H9 (cell line): ENCODE measurements at regions not wholly inside any gene's neighbourhood (a gene's known extent, or its start where the extent isn't known, plus 50 kb on each side); places are given as distances from the start of the nearest gene placed in this dataset.

Experiments
- DNase-seq: peaks from one replicate; pipeline ENCODE4 v3.0.0-alpha.2; 2017
- H2AFZ ChIP-seq: one replicate; pipeline ENCODE4 v1.6.1; 2013; ENCODE audit warnings: mild to moderate bottlenecking, low read length, control low read depth, moderate library complexity
- H2AK5ac ChIP-seq: 2 replicates; pipeline ENCODE4 v1.6.1; 2013; ENCODE audit warnings: low read length, control low read depth, mixed read lengths; ENCODE audit not compliant: insufficient read length
- H2BK120ac ChIP-seq: one replicate; pipeline ENCODE4 v1.6.1; 2013; ENCODE audit warnings: low read depth, mild to moderate bottlenecking, low read length, control low read depth, inconsistent platforms; ENCODE audit not compliant: poor library complexity, severe bottlenecking
- H2BK12ac ChIP-seq: 2 replicates; pipeline ENCODE4 v1.6.1; 2013; ENCODE audit warnings: low read length, control low read depth, mixed read lengths, low read depth; ENCODE audit not compliant: insufficient read length
- H2BK15ac ChIP-seq: 2 replicates; pipeline ENCODE4 v1.6.1; 2013; ENCODE audit warnings: low read depth, low read length, control low read depth
- H2BK20ac ChIP-seq: one replicate; pipeline ENCODE4 v1.6.1; 2013; ENCODE audit warnings: low read depth, mild to moderate bottlenecking, low read length, control low read depth, inconsistent platforms; ENCODE audit not compliant: poor library complexity, severe bottlenecking
- H2BK5ac ChIP-seq: 2 replicates; pipeline ENCODE4 v1.6.1; 2013; ENCODE audit warnings: low read length, control low read depth, mixed read lengths; ENCODE audit not compliant: insufficient read length
- H3K14ac ChIP-seq: 2 replicates; pipeline ENCODE4 v1.6.1; 2013; ENCODE audit warnings: low read length, control low read depth; ENCODE audit not compliant: insufficient read depth
- H3K18ac ChIP-seq: 2 replicates; pipeline ENCODE4 v1.6.1; 2013; ENCODE audit warnings: low read depth, mild to moderate bottlenecking, mixed read lengths, low read length, control low read depth; ENCODE audit not compliant: insufficient read length
- H3K23ac ChIP-seq: 2 replicates; pipeline ENCODE4 v1.6.1; 2013; ENCODE audit warnings: low read length, control low read depth, mixed read lengths, low read depth; ENCODE audit not compliant: insufficient read length
- H3K23me2 ChIP-seq: 2 replicates; pipeline ENCODE4 v1.6.1; 2013; ENCODE audit warnings: low read depth, mild to moderate bottlenecking, mixed read lengths, low read length, control low read depth; ENCODE audit not compliant: insufficient read length, poor library complexity, severe bottlenecking
- H3K27ac ChIP-seq: 2 replicates; pipeline ENCODE4 v1.5.1; 2013; ENCODE audit warnings: low read length, control low read depth, mixed read lengths, low read depth; ENCODE audit not compliant: insufficient read length
- H3K27me3 ChIP-seq: 2 replicates; pipeline ENCODE4 v1.6.1; 2013; ENCODE audit warnings: low read length, control low read depth, inconsistent platforms; ENCODE audit not compliant: insufficient read depth
- H3K4ac ChIP-seq: 2 replicates; pipeline ENCODE4 v1.6.1; 2013; ENCODE audit warnings: low read depth, mild to moderate bottlenecking, control low read depth, inconsistent platforms, low read length, moderate library complexity
- H3K4me1 ChIP-seq: 2 replicates; pipeline ENCODE4 v1.6.1; 2013; ENCODE audit warnings: low read length, control low read depth, inconsistent platforms; ENCODE audit not compliant: insufficient read depth
- H3K4me2 ChIP-seq: 2 replicates; pipeline ENCODE4 v1.6.1; 2013; ENCODE audit warnings: low read length, control low read depth, mixed read lengths; ENCODE audit not compliant: insufficient read length, insufficient read depth
- H3K56ac ChIP-seq: 2 replicates; pipeline ENCODE4 v1.6.1; 2013; ENCODE audit warnings: low read depth, mild to moderate bottlenecking, mixed read lengths, low read length, control low read depth; ENCODE audit not compliant: insufficient read length
- H3K79me1 ChIP-seq: 2 replicates; pipeline ENCODE4 v1.6.1; 2013; ENCODE audit warnings: low read depth, mild to moderate bottlenecking, moderate library complexity, low read length, control low read depth, inconsistent platforms; ENCODE audit not compliant: insufficient read depth, poor library complexity, severe bottlenecking
- H3K79me2 ChIP-seq: 2 replicates; pipeline ENCODE4 v1.6.1; 2013; ENCODE audit warnings: low read length, control low read depth, inconsistent platforms; ENCODE audit not compliant: insufficient read depth
- H3K9ac ChIP-seq: 2 replicates; pipeline ENCODE4 v1.6.1; 2013; ENCODE audit warnings: low read length, control low read depth, mixed read lengths; ENCODE audit not compliant: insufficient read length; ENCODE audit errors: extremely low read depth
- H3K9me3 ChIP-seq: one replicate; pipeline ENCODE4 v1.6.1; 2013; ENCODE audit warnings: low read depth, low read length, inconsistent platforms; ENCODE audit not compliant: control insufficient read depth
- H3T11ph ChIP-seq: one replicate; pipeline ENCODE4 v1.6.1; 2013; ENCODE audit warnings: mild to moderate bottlenecking, low read length, control low read depth, inconsistent platforms
- H4K20me1 ChIP-seq: one replicate; pipeline ENCODE4 v1.6.1; 2013; ENCODE audit not compliant: control insufficient read depth, insufficient read length, insufficient read depth
- H4K5ac ChIP-seq: 2 replicates; pipeline ENCODE4 v1.6.1; 2013; ENCODE audit warnings: low read depth, mild to moderate bottlenecking, mixed read lengths, low read length, control low read depth; ENCODE audit not compliant: insufficient read length
- H4K8ac ChIP-seq: replicated peaks from 2 replicates; pipeline ENCODE4 v1.6.1; 2013; ENCODE audit warnings: low read length, control low read depth, mixed read lengths, low read depth; ENCODE audit not compliant: insufficient read length
- H4K91ac ChIP-seq: 2 replicates; pipeline ENCODE4 v1.6.1; 2013; ENCODE audit warnings: low read depth, mild to moderate bottlenecking, moderate library complexity, mixed read lengths, low read length, control low read depth; ENCODE audit not compliant: insufficient read length
- H3K27ac Mint-ChIP-seq, 3 experiments: 2 replicates in 2 of 3; 3 replicates in 1 of 3; pipeline ENCODE4 v1.8.0; 2020 to 2021; ENCODE audit warnings: mixed read lengths in 3 of 3, mild to moderate bottlenecking in 1 of 3, moderate library complexity in 1 of 3
- H3K27me3 Mint-ChIP-seq: 2 replicates; pipeline ENCODE4 v1.8.0; 2021; ENCODE audit warnings: low read depth, mild to moderate bottlenecking, moderate library complexity, mixed read lengths
- H3K36me3 Mint-ChIP-seq, 3 experiments: 2 replicates in 2 of 3; 3 replicates in 1 of 3; pipeline ENCODE4 v1.8.0; 2020 to 2021; ENCODE audit warnings: low read depth in 3 of 3, mixed read lengths in 3 of 3; ENCODE audit not compliant: insufficient read depth in 1 of 3
- H3K4me1 Mint-ChIP-seq, 2 experiments: 2 replicates each; pipeline ENCODE4 v1.8.0; 2020; ENCODE audit warnings: mixed read lengths in 2 of 2
- H3K4me3 Mint-ChIP-seq, 2 experiments: 2 replicates in 1 of 2; 3 replicates in 1 of 2; pipeline ENCODE4 v1.8.0; 2020 to 2021; ENCODE audit warnings: mild to moderate bottlenecking in 2 of 2, mixed read lengths in 2 of 2, moderate library complexity in 1 of 2
- H3K9me3 Mint-ChIP-seq, 2 experiments: 2 replicates in 1 of 2; 3 replicates in 1 of 2; pipeline ENCODE4 v1.8.0; 2020; ENCODE audit warnings: mild to moderate bottlenecking in 2 of 2, mixed read lengths in 2 of 2, moderate library complexity in 1 of 2
- WGBS: extraction: QIAGEN DNeasy Blood & Tissue Kit; methylation state at CpG from one replicate; pipeline ENCODE4 v1.1.7; 2013; ENCODE audit warnings: missing lambda C conversion rate, low lambda C conversion rate, mixed read lengths; ENCODE audit not compliant: insufficient read length; ENCODE audit errors: extremely low coverage; 5-methylcytosine and 5-hydroxymethylcytosine counted together
- TF ChIP-seq, protein P1 (sequence below): fragments of 200-600 bp; sonication (generic); conservative IDR thresholded peaks from 3 replicates; pipeline ENCODE4 v1.8.0; 2021; ENCODE audit warnings: antibody characterized with exemption, mild to moderate bottlenecking

DNA sequence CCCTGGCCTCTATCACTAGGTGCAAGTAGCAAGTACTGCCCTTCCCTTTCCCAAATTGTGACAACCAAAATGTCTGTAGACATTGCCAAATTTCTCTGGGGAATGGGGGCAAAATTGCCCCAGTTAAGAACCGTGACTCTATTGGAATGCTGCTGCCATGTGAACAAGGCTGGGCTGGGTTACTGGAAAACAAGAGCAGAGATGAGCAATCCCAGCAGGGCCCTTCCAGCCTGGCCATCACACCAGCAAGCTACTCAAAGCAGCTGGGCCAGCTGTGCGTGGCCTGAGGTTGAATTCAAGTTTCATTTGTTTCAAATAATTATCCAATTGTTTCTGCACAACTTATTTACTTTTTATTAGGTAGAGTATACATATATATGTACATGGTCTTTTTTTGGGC, 103.4 kb upstream of the PKP2 start:
- no peaks in the 10 kb centered on the region for H3K23me2 ChIP-seq
- peaks cover 7 to 12% of the 10 kb centered on the region in 2 experiments; a peak in 3 of 4 replicates for H3K4me1 Mint-ChIP-seq
- no peak overlapping the region for H2BK15ac ChIP-seq
- no peak overlapping the region for H4K91ac ChIP-seq
- H2BK120ac ChIP-seq: no peak overlapping the region
- H2AFZ ChIP-seq: no peak overlapping the region
- no peak overlapping the region for H3K4me3 Mint-ChIP-seq
- H3T11ph ChIP-seq: no peak overlapping the region
- H3K14ac ChIP-seq: no peak overlapping the region
- H4K8ac ChIP-seq: no peak overlapping the region
- H3K27ac ChIP-seq: no peak overlapping the region
- no peak overlapping the region for H3K56ac ChIP-seq
- H3K36me3 Mint-ChIP-seq: no peaks in the 10 kb centered on the region
- no peaks in the 10 kb centered on the region for H3K9me3 ChIP-seq
- WGBS: no CpG with 5 or more reads among the region's 2 CpGs
- H3K9me3 Mint-ChIP-seq: peaks cover 8 to 10% of the 10 kb centered on the region in 2 experiments; a peak in 4 of 5 replicates
- H2BK12ac ChIP-seq: no peak overlapping the region
- peak; percentile 35 for DNase-seq
- H3K27me3 Mint-ChIP-seq: no peaks in the 10 kb centered on the region
- no peak overlapping the region for H3K18ac ChIP-seq
- no peak overlapping the region for H4K5ac ChIP-seq
- H3K4ac ChIP-seq: no peak overlapping the region
- no peak overlapping the region for H3K4me2 ChIP-seq
- H2BK20ac ChIP-seq: no peak overlapping the region
- no peaks in the 10 kb centered on the region; the same call in 1 of the 2 replicates for H3K4me1 ChIP-seq
- TF ChIP-seq, protein P1, sequence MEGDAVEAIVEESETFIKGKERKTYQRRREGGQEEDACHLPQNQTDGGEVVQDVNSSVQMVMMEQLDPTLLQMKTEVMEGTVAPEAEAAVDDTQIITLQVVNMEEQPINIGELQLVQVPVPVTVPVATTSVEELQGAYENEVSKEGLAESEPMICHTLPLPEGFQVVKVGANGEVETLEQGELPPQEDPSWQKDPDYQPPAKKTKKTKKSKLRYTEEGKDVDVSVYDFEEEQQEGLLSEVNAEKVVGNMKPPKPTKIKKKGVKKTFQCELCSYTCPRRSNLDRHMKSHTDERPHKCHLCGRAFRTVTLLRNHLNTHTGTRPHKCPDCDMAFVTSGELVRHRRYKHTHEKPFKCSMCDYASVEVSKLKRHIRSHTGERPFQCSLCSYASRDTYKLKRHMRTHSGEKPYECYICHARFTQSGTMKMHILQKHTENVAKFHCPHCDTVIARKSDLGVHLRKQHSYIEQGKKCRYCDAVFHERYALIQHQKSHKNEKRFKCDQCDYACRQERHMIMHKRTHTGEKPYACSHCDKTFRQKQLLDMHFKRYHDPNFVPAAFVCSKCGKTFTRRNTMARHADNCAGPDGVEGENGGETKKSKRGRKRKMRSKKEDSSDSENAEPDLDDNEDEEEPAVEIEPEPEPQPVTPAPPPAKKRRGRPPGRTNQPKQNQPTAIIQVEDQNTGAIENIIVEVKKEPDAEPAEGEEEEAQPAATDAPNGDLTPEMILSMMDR: no peak
- H3K23ac ChIP-seq: no peak overlapping the region
- H4K20me1 ChIP-seq: no peaks in the 10 kb centered on the region
- H3K79me2 ChIP-seq: no peaks in the 10 kb centered on the region
- no peak overlapping the region for H3K27ac Mint-ChIP-seq
- H3K9ac ChIP-seq: no peak overlapping the region
- no peak overlapping the region for H2BK5ac ChIP-seq
- H3K27me3 ChIP-seq: no peaks in the 10 kb centered on the region
- H3K79me1 ChIP-seq: no peaks in the 10 kb centered on the region
- H2AK5ac ChIP-seq: no peak overlapping the region
